Globus pallidus (tissue), 1 donor: ENCODE measurements at regions not wholly inside any gene's neighbourhood (a gene's known extent, or its start where the extent isn't known, plus 50 kb on each side); places are given as distances from the start of the nearest gene placed in this dataset.
"Not testable (repeated sequence)": the region's sequence is repeated elsewhere in the genome, so short reads cannot be mapped to it uniquely, and the experiment has no call there.

Experiments used
- DNase-seq: peaks from one replicate; pipeline ENCODE4 v3.0.0-alpha.2; 2015; ENCODE audit warnings: low spot score

- no peak for DNase-seq
Observed at GRCh38 chr15:87752250-87752951, 504.1 kb downstream of the NTRK3 start.

GRCh38 chr15:87748483-87748882 lies 508.1 kb downstream of the NTRK3 start:
- DNase-seq, result no peak

GRCh38 chr15:87747087-87747486 lies 509.5 kb downstream of the NTRK3 start:
- DNase-seq, result no peak

- no peak for DNase-seq
Observed at GRCh38 chr15:87746333-87746732, 510.2 kb downstream of the NTRK3 start.

GRCh38 chr15:87744815-87745214 lies 511.7 kb downstream of the NTRK3 start:
- no peak for DNase-seq

- no peak for DNase-seq
Observed at GRCh38 chr15:87743562-87743961, 513.0 kb downstream of the NTRK3 start.

- DNase-seq, result no peak
Observed at GRCh38 chr15:87741350-87741749, 515.2 kb downstream of the NTRK3 start.

GRCh38 chr15:87740655-87741344 lies 515.7 kb downstream of the NTRK3 start:
- no peak for DNase-seq

GRCh38 chr15:87739866-87740265 lies 516.7 kb downstream of the NTRK3 start:
- no peak for DNase-seq

- DNase-seq, result no peak
Observed at GRCh38 chr15:87739081-87739480, 517.5 kb downstream of the NTRK3 start.

GRCh38 chr15:87737460-87737859 lies 519.1 kb downstream of the NTRK3 start:
- not testable (repeated sequence) for DNase-seq

- no peak for DNase-seq
Observed at GRCh38 chr15:87736891-87737389, 519.6 kb downstream of the NTRK3 start.

- DNase-seq, result no peak
Observed at GRCh38 chr15:87736401-87736800, 520.1 kb downstream of the NTRK3 start.

- no peak for DNase-seq
Observed at GRCh38 chr15:87735522-87735921, 521.0 kb downstream of the NTRK3 start.

- no peak for DNase-seq
Observed at GRCh38 chr15:87734571-87735373, 521.8 kb downstream of the NTRK3 start.

GRCh38 chr15:87733977-87734376 lies 522.6 kb downstream of the NTRK3 start:
- DNase-seq, result no peak

GRCh38 chr15:87733541-87733941 lies 523.0 kb downstream of the NTRK3 start:
- no peak for DNase-seq

GRCh38 chr15:87732976-87733375 lies 523.6 kb downstream of the NTRK3 start:
- DNase-seq, result no peak

- no peak for DNase-seq
Observed at GRCh38 chr15:87731630-87732029, 524.9 kb downstream of the NTRK3 start.

- DNase-seq, result no peak
Observed at GRCh38 chr15:87730706-87731105, 525.8 kb downstream of the NTRK3 start.

GRCh38 chr15:87728998-87729397 lies 527.5 kb downstream of the NTRK3 start:
- DNase-seq, result no peak

- no peak for DNase-seq
Observed at GRCh38 chr15:87727073-87727472, 529.5 kb downstream of the NTRK3 start.

- no peak for DNase-seq
Observed at GRCh38 chr15:87724330-87724729, 532.2 kb downstream of the NTRK3 start.
